ENCODE measurements at regions not wholly inside any gene's neighbourhood (a gene's known extent, or its start where the extent isn't known, plus 50 kb on each side); places are given as distances from the start of the nearest gene placed in this dataset.

GRCh38 chr6:114445846-114446245 is 103.0 kb upstream of the HS3ST5 start:
- no peak overlapping the region for H3K4me3 ChIP-seq (ENCODE audit: low read depth, low read length, poor library complexity, severe bottlenecking)
- no peak for DNase-seq (ENCODE audit: low spot score)
- CTCF ChIA-PET: no interaction called here
- H3K27me3 ChIP-seq (replicated peaks; ENCODE audit: insufficient read depth, low read depth, low read length, poor library complexity): no peaks in the 10 kb centered on the region
- POLR2A ChIA-PET (ENCODE audit: low non-redundant PET): no interaction called here
- TF ChIP-seq EZH2 (IDR thresholded peaks at IDR 0.05; ENCODE audit: borderline replicate concordance, low read depth, low read length, poor library complexity, severe bottlenecking) (no peak), CTCF (conservative IDR thresholded peaks at IDR 0.05; ENCODE audit: low read depth, low read length) (no peak)
- intact Hi-C loops (cut with micrococcal nuclease; ENCODE audit: unreplicated experiment): no loop called here
- H3K36me3 ChIP-seq (ENCODE audit: insufficient read depth, low read length, poor library complexity, severe bottlenecking): no peaks in the 10 kb centered on the region
- BruUV-seq (replicated peaks): no TSS peak
- no peaks in the 10 kb centered on the region for H3K9me3 ChIP-seq (ENCODE audit: low read depth, low read length, poor library complexity, severe bottlenecking)
- H3K27ac ChIP-seq (ENCODE audit: low read depth, low read length, poor library complexity, severe bottlenecking): no peak overlapping the region
- H3K4me1 ChIP-seq (ENCODE audit: insufficient read depth, low read length, poor library complexity, severe bottlenecking): no peaks in the 10 kb centered on the region

DNA sequence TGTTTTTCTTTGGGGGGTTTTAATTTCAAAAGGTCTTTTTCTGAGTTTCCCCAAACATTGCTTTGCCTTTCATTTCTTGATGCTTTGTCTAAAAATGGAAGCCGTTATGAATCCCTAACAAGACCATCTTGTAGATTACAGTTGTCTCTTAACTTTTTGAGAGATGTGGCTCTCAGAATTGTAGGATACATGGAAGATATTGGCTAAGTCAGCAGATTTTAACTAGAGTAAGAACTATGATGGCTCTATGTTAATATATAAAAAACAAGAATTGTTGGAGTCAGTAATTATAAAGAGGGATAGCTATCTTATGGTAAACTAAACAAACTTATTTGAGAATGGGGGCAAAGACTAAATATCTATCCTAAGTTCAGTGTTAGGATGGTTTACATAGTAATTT is 96.6 kb upstream of the HS3ST5 start:
- Histone ChIP-seq H3K4me1 (ENCODE audit: insufficient read depth, low read length, poor library complexity, severe bottlenecking) (no peaks in the 10 kb centered on the region), H3K36me3 (ENCODE audit: insufficient read depth, low read length, poor library complexity, severe bottlenecking) (no peaks in the 10 kb centered on the region), H3K4me3 (ENCODE audit: low read depth, low read length, poor library complexity, severe bottlenecking) (no peak overlapping the region), H3K27me3 (replicated peaks; ENCODE audit: insufficient read depth, low read depth, low read length, poor library complexity) (no peaks in the 10 kb centered on the region), H3K27ac (ENCODE audit: low read depth, low read length, poor library complexity, severe bottlenecking) (no peak overlapping the region), H3K9me3 (ENCODE audit: low read depth, low read length, poor library complexity, severe bottlenecking) (no peaks in the 10 kb centered on the region)
- intact Hi-C loops (cut with micrococcal nuclease; ENCODE audit: unreplicated experiment): no loop called here
- no peak for DNase-seq (ENCODE audit: low spot score)
- ChIA-PET CTCF (no interaction called here), POLR2A (ENCODE audit: low non-redundant PET) (no interaction called here)
- BruUV-seq (replicated peaks): no TSS peak
- TF ChIP-seq CTCF (conservative IDR thresholded peaks at IDR 0.05; ENCODE audit: low read depth, low read length) (no peak), EZH2 (IDR thresholded peaks at IDR 0.05; ENCODE audit: borderline replicate concordance, low read depth, low read length, poor library complexity, severe bottlenecking) (no peak)

DNA sequence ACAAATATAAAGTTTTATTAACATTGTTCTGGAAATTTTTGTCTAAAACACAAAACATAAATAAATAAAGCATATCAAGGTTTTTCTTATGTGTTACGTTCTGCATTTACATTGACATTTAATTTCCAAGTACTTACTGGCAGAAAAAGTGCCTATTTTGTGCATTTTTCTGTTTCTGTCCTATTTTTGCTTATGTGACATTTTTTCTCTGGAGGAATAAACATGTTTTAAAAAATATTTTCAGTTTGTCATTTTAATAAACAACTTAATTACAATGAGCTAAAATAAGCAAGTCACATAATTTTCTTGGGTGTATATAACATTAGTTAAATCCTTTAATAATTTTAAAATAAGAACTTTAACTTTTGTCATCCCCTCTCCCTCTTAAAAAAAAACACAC is 94.4 kb upstream of the HS3ST5 start:
- no peak for DNase-seq (ENCODE audit: low spot score)
- no TSS peak for BruUV-seq (replicated peaks)
- Histone ChIP-seq H3K27me3 (replicated peaks; ENCODE audit: insufficient read depth, low read depth, low read length, poor library complexity) (no peaks in the 10 kb centered on the region), H3K9me3 (ENCODE audit: low read depth, low read length, poor library complexity, severe bottlenecking) (no peaks in the 10 kb centered on the region), H3K36me3 (ENCODE audit: insufficient read depth, low read length, poor library complexity, severe bottlenecking) (no peaks in the 10 kb centered on the region), H3K4me3 (ENCODE audit: low read depth, low read length, poor library complexity, severe bottlenecking) (no peak overlapping the region), H3K27ac (ENCODE audit: low read depth, low read length, poor library complexity, severe bottlenecking) (no peak overlapping the region), H3K4me1 (ENCODE audit: insufficient read depth, low read length, poor library complexity, severe bottlenecking) (no peaks in the 10 kb centered on the region)
- ChIA-PET CTCF (no interaction called here), POLR2A (ENCODE audit: low non-redundant PET) (no interaction called here)
- intact Hi-C loops (cut with micrococcal nuclease; ENCODE audit: unreplicated experiment): no loop called here
- TF ChIP-seq CTCF (conservative IDR thresholded peaks at IDR 0.05; ENCODE audit: low read depth, low read length) (no peak), EZH2 (IDR thresholded peaks at IDR 0.05; ENCODE audit: borderline replicate concordance, low read depth, low read length, poor library complexity, severe bottlenecking) (no peak)

All from A673 (cell line).